B cell (primary cell): ENCODE measurements at regions not wholly inside any gene's neighbourhood (a gene's known extent, or its start where the extent isn't known, plus 50 kb on each side); places are given as distances from the start of the nearest gene placed in this dataset.

ENCODE experiments used
- ATAC-seq: fragments of 200-7000 bp; cut with Tn5 transposase; one replicate; pipeline ENCODE4 v1.10.0; 2021; ENCODE audit warnings: low read depth, mild to moderate bottlenecking, moderate number of reproducible peaks, moderate library complexity
- CTCF ChIA-PET: fragments of 350-600 bp; sonication (Branson Sonifier 250); formaldehyde crosslinking; loops from one replicate; lab custom pipeline; 2021; ENCODE audit warnings: antibody characterized with exemption, inconsistent platforms; lab: Charles Lee
- POLR2A ChIA-PET: fragments of 350-600 bp; sonication (Branson Sonifier 250); formaldehyde crosslinking; loops from one replicate; lab custom pipeline; 2021; ENCODE audit warnings: antibody characterized with exemption; lab: Charles Lee
- DNase-seq: peaks from one replicate; pipeline ENCODE4 v3.0.0; 2013
- H2AFZ ChIP-seq: 2 replicates; pipeline ENCODE4 v1.6.1; 2012; ENCODE audit warnings: mild to moderate bottlenecking, low read depth, low read length; ENCODE audit not compliant: insufficient read depth, poor library complexity, severe bottlenecking
- H3K27ac ChIP-seq, 2 donors: 1 replicate in 1 of 2; 2 replicates in 1 of 2; pipeline ENCODE4 v1.5.1; 2012 to 2013; ENCODE audit warnings: low read length in 2 of 2, mild to moderate bottlenecking in 2 of 2, moderate library complexity in 1 of 2
- H3K27me3 ChIP-seq, 4 experiments: fragments of 200-600 bp in 1 of 4; sonication (generic) in 1 of 4; replicated peaks in 1 of 4; 1 replicate in 2 of 4; 2 replicates in 2 of 4; pipeline versions ENCODE4 v1.6.1 to v1.7.0; 2013 to 2016; ENCODE audit warnings: low read length in 3 of 4, mild to moderate bottlenecking in 2 of 4, mixed read lengths in 1 of 4, moderate library complexity in 1 of 4; ENCODE audit not compliant: insufficient read depth in 4 of 4, control insufficient read depth in 3 of 4; ENCODE audit errors: control extremely low read depth in 1 of 4
- H3K36me3 ChIP-seq, 2 experiments: replicated peaks in 1 of 2; 1 replicate in 1 of 2; 2 replicates in 1 of 2; pipeline versions ENCODE4 v1.6.1 to v1.7.1; 2013; ENCODE audit warnings: low read length in 1 of 2; ENCODE audit not compliant: insufficient read depth in 2 of 2, control insufficient read depth in 1 of 2; ENCODE audit errors: control extremely low read depth in 1 of 2, extremely low read depth in 1 of 2
- H3K4me1 ChIP-seq, 2 donors: fragments of 200-600 bp in 1 of 2; sonication (generic) in 1 of 2; 1 replicate in 1 of 2; 2 replicates in 1 of 2; pipeline versions ENCODE4 v1.5.1 to v1.6.1; 2013 to 2017; ENCODE audit warnings: low read length in 2 of 2; ENCODE audit not compliant: control insufficient read depth in 2 of 2, insufficient read depth in 2 of 2
- H3K4me2 ChIP-seq: replicated peaks from 2 replicates; pipeline ENCODE3; 2012; ENCODE audit warnings: mild to moderate bottlenecking, low read depth, low read length; ENCODE audit not compliant: poor library complexity, severe bottlenecking
- H3K4me3 ChIP-seq, 5 experiments: fragments of 200-600 bp in 1 of 5; sonication (generic) in 1 of 5; 1 replicate in 3 of 5; 2 replicates in 2 of 5; pipeline versions ENCODE4 v1.5.1 to v1.7.0; 2011 to 2016; ENCODE audit warnings: low read length in 4 of 5, mild to moderate bottlenecking in 4 of 5, low read depth in 2 of 5, control low read depth in 1 of 5, moderate library complexity in 1 of 5; ENCODE audit not compliant: insufficient read depth in 1 of 5; ENCODE audit errors: control extremely low read depth in 1 of 5, extremely low read depth in 1 of 5
- H3K79me2 ChIP-seq: fragments of 200-600 bp; sonication (generic); one replicate; pipeline ENCODE4 v1.6.0; 2016; ENCODE audit warnings: low read length; ENCODE audit not compliant: control insufficient read depth, insufficient read depth
- H3K9ac ChIP-seq: fragments of 200-600 bp; sonication (generic); 2 replicates; pipeline ENCODE4 v1.6.1; 2017; ENCODE audit warnings: mild to moderate bottlenecking, low read length, moderate library complexity
- H3K9me3 ChIP-seq, 3 donors: one replicate each; pipeline versions ENCODE4 v1.6.1 to v1.7.1; 2013; ENCODE audit warnings: low read length in 2 of 3; ENCODE audit not compliant: control insufficient read depth in 2 of 3, insufficient read depth in 1 of 3; ENCODE audit errors: control extremely low read depth in 1 of 3
- H4K20me1 ChIP-seq: 2 replicates; pipeline ENCODE4 v1.6.0; 2012; ENCODE audit warnings: mild to moderate bottlenecking, low read length; ENCODE audit not compliant: insufficient read depth, control insufficient read depth, poor library complexity, severe bottlenecking
- H3K27ac Mint-ChIP-seq: one replicate; pipeline ENCODE4 v1.8.0; 2021; ENCODE audit warnings: mixed read lengths
- H3K27me3 Mint-ChIP-seq: one replicate; pipeline ENCODE4 v1.8.0; 2021; ENCODE audit warnings: mixed read lengths
- H3K4me1 Mint-ChIP-seq: one replicate; pipeline ENCODE4 v1.8.0; 2021; ENCODE audit warnings: mixed read lengths
- H3K4me3 Mint-ChIP-seq: one replicate; pipeline ENCODE4 v1.8.0; 2021; ENCODE audit warnings: mixed read lengths
- H3K9me3 Mint-ChIP-seq: one replicate; pipeline ENCODE4 v1.8.0; 2022; ENCODE audit warnings: mixed read lengths; ENCODE audit not compliant: insufficient read depth
- EZH2 ChIP-seq: IDR thresholded peaks from 2 replicates; pipeline ENCODE4 v1.6.1; 2012; ENCODE audit warnings: borderline replicate concordance, low read depth, mild to moderate bottlenecking, moderate library complexity, low read length; ENCODE audit not compliant: insufficient read depth, poor library complexity, severe bottlenecking
- WGBS: methylation state at CpG from one replicate; pipeline ENCODE4 v1.1.5; 2013; ENCODE audit warnings: missing lambda C conversion rate; ENCODE audit not compliant: insufficient coverage; 5-methylcytosine and 5-hydroxymethylcytosine counted together
- intact Hi-C: fragments of 100-400 bp; cut with micrococcal nuclease; formaldehyde crosslinking; loops from one replicate; pipeline ENCODE4 v1.10.0; 2022
- TF ChIP-seq, protein P1 (sequence below): fragments of 200-600 bp; IDR thresholded peaks from one replicate; pipeline ENCODE4 v1.8.0; 2022; ENCODE audit warnings: antibody characterized with exemption, mild to moderate bottlenecking

DNA sequence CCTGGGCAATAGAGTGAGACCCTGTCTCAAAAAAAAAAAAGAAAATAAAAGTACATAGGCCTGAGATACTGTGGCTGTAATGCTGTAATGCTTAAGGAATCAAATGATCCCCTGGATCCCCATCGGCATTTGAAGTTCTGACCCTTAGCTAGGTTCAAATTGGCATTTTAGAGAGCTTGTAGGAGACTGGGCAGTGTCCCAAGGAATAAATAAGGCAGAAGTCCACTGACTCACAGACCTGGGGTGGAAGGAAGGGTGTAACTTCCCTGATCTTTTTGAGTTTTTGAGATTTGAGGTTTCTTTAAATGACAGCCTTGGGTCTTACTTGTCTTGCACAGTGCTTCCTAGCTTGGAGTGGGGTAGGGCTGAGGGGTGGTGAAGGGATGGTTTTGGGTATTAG lies 553.7 kb downstream of the SLC4A3 start:
- no peak overlapping the region for H3K4me3 Mint-ChIP-seq
- TF ChIP-seq, protein P1, sequence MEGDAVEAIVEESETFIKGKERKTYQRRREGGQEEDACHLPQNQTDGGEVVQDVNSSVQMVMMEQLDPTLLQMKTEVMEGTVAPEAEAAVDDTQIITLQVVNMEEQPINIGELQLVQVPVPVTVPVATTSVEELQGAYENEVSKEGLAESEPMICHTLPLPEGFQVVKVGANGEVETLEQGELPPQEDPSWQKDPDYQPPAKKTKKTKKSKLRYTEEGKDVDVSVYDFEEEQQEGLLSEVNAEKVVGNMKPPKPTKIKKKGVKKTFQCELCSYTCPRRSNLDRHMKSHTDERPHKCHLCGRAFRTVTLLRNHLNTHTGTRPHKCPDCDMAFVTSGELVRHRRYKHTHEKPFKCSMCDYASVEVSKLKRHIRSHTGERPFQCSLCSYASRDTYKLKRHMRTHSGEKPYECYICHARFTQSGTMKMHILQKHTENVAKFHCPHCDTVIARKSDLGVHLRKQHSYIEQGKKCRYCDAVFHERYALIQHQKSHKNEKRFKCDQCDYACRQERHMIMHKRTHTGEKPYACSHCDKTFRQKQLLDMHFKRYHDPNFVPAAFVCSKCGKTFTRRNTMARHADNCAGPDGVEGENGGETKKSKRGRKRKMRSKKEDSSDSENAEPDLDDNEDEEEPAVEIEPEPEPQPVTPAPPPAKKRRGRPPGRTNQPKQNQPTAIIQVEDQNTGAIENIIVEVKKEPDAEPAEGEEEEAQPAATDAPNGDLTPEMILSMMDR: no peak
- TF ChIP-seq EZH2: no peak
- ChIA-PET CTCF (no interaction called here), POLR2A (no interaction called here)
- 94% methylated on average over 1 of the region's 1 CpG for WGBS
- Histone ChIP-seq H3K79me2 (no peaks in the 10 kb centered on the region), H3K36me3 (no peaks in the 10 kb centered on the region), H3K4me3 (no peak overlapping the region), H2AFZ (no peak overlapping the region), H3K4me1 (no peaks in the 10 kb centered on the region), H3K27ac (no peak overlapping the region), H3K9me3 (no peaks in the 10 kb centered on the region), H3K27me3 (no peaks in the 10 kb centered on the region), H3K9ac (no peak overlapping the region), H4K20me1 (no peaks in the 10 kb centered on the region), H3K4me2 (no peak overlapping the region)
- no peaks in the 10 kb centered on the region for H3K4me1 Mint-ChIP-seq
- intact Hi-C loops: no loop called here
- H3K27me3 Mint-ChIP-seq: no peaks in the 10 kb centered on the region
- DNase-seq: no peak
- no peak for ATAC-seq
- H3K9me3 Mint-ChIP-seq: no peaks in the 10 kb centered on the region
- H3K27ac Mint-ChIP-seq: no peak overlapping the region

DNA sequence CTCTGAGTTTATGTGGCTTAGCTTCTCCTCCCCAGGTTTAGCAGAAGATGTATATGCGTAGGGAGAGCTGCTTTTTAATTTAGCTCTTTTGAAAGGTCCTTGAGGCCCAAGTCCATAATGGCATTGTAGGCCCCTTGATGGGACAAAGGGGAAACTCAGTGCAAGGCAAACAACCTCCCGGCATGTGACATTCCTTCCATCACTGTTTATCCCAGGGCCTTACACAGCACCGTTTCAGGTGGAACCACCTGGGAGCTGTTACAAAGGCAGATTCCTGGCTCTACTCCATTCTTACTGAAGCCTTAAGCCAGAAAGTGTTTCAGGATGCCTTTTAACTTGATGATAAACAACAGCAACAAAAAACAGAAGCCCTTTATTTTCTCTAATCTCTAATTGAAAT lies 555.4 kb downstream of the SLC4A3 start:
- H3K27me3 Mint-ChIP-seq: no peaks in the 10 kb centered on the region
- H3K4me3 Mint-ChIP-seq: no peak overlapping the region
- 100% methylated on average over 2 of the region's 3 CpGs for WGBS
- POLR2A ChIA-PET: no interaction called here
- H3K9me3 ChIP-seq: no peaks in the 10 kb centered on the region
- no peak overlapping the region for H3K9ac ChIP-seq
- CTCF ChIA-PET: no interaction called here
- H4K20me1 ChIP-seq: no peaks in the 10 kb centered on the region
- H3K4me1 ChIP-seq: no peaks in the 10 kb centered on the region
- no peak overlapping the region for H3K27ac ChIP-seq
- DNase-seq (no peak), ATAC-seq (no peak)
- no peak overlapping the region for H3K4me2 ChIP-seq
- no peaks in the 10 kb centered on the region for H3K9me3 Mint-ChIP-seq
- no peak overlapping the region for H3K27ac Mint-ChIP-seq
- intact Hi-C loops: no loop called here
- H3K4me3 ChIP-seq: no peak overlapping the region
- TF ChIP-seq EZH2: no peak
- TF ChIP-seq, protein P1: no peak
- no peaks in the 10 kb centered on the region for H3K27me3 ChIP-seq
- H3K79me2 ChIP-seq: no peaks in the 10 kb centered on the region
- H3K36me3 ChIP-seq: no peaks in the 10 kb centered on the region
- no peaks in the 10 kb centered on the region for H3K4me1 Mint-ChIP-seq
- no peak overlapping the region for H2AFZ ChIP-seq
